HG02840 (cell line): ENCODE measurements at regions not wholly inside any gene's neighbourhood (a gene's known extent, or its start where the extent isn't known, plus 50 kb on each side); places are given as distances from the start of the nearest gene placed in this dataset.
"Not testable (repeated sequence)": the region's sequence is repeated elsewhere in the genome, so short reads cannot be mapped to it uniquely, and the experiment has no call there.

Source experiments
- ATAC-seq: cut with Tn5 transposase; IDR thresholded peaks from one replicate; pipeline ENCODE4 v1.9.1; 2021; ENCODE audit warnings: mild to moderate bottlenecking, moderate library complexity, moderate number of reproducible peaks; ENCODE audit not compliant: unreplicated experiment, low FRiP score

- no peak for ATAC-seq
Observed at GRCh38 chr17:33551911-33552310, 258.8 kb upstream of the ASIC2 start.

- no peak for ATAC-seq
Observed at GRCh38 chr17:33560165-33560564, 267.1 kb upstream of the ASIC2 start.

- ATAC-seq, result no peak
Observed at GRCh38 chr17:33560871-33561270, 267.8 kb upstream of the ASIC2 start.

GRCh38 chr17:33561569-33562334 is 268.7 kb upstream of the ASIC2 start:
- no peak for ATAC-seq

GRCh38 chr17:33562792-33563191 is 269.7 kb upstream of the ASIC2 start:
- ATAC-seq, result no peak

- no peak for ATAC-seq
Observed at GRCh38 chr17:33564146-33564545, 271.1 kb upstream of the ASIC2 start.

- no peak for ATAC-seq
Observed at GRCh38 chr17:33567223-33567622, 274.1 kb upstream of the ASIC2 start.

GRCh38 chr17:33572615-33573014 is 279.5 kb upstream of the ASIC2 start:
- ATAC-seq, result no peak

GRCh38 chr17:33574942-33575445 is 281.9 kb upstream of the ASIC2 start:
- ATAC-seq, result no peak

GRCh38 chr17:33579740-33580139 is 286.6 kb upstream of the ASIC2 start:
- not testable (repeated sequence) for ATAC-seq

GRCh38 chr17:33580215-33580614 is 287.1 kb upstream of the ASIC2 start:
- no peak for ATAC-seq

GRCh38 chr17:33582661-33583060 is 289.6 kb upstream of the ASIC2 start:
- ATAC-seq, result no peak

GRCh38 chr17:33583518-33584417 is 290.7 kb upstream of the ASIC2 start:
- ATAC-seq, result no peak

GRCh38 chr17:33593991-33594390 is 300.9 kb upstream of the ASIC2 start:
- ATAC-seq, result no peak

- no peak for ATAC-seq
Observed at GRCh38 chr17:33595828-33596227, 302.7 kb upstream of the ASIC2 start.

- ATAC-seq, result no peak
Observed at GRCh38 chr17:33596899-33597298, 303.8 kb upstream of the ASIC2 start.

- ATAC-seq, result no peak
Observed at GRCh38 chr17:33598797-33599196, 305.7 kb upstream of the ASIC2 start.

- ATAC-seq, result no peak
Observed at GRCh38 chr17:33602981-33603380, 309.9 kb upstream of the ASIC2 start.

- no peak for ATAC-seq
Observed at GRCh38 chr17:33603789-33604188, 310.7 kb upstream of the ASIC2 start.

GRCh38 chr17:33611532-33611931 is 318.4 kb upstream of the ASIC2 start:
- ATAC-seq, result no peak

GRCh38 chr17:33615861-33616260 is 322.8 kb upstream of the ASIC2 start:
- ATAC-seq, result no peak
